ENCODE measurements at regions not wholly inside any gene's neighbourhood (a gene's known extent, or its start where the extent isn't known, plus 50 kb on each side); places are given as distances from the start of the nearest gene placed in this dataset.

GRCh38 chr7:156074982-156075615, 262.8 kb upstream of the SHH start:
- TF ChIP-seq, protein P1, sequence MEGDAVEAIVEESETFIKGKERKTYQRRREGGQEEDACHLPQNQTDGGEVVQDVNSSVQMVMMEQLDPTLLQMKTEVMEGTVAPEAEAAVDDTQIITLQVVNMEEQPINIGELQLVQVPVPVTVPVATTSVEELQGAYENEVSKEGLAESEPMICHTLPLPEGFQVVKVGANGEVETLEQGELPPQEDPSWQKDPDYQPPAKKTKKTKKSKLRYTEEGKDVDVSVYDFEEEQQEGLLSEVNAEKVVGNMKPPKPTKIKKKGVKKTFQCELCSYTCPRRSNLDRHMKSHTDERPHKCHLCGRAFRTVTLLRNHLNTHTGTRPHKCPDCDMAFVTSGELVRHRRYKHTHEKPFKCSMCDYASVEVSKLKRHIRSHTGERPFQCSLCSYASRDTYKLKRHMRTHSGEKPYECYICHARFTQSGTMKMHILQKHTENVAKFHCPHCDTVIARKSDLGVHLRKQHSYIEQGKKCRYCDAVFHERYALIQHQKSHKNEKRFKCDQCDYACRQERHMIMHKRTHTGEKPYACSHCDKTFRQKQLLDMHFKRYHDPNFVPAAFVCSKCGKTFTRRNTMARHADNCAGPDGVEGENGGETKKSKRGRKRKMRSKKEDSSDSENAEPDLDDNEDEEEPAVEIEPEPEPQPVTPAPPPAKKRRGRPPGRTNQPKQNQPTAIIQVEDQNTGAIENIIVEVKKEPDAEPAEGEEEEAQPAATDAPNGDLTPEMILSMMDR (IDR thresholded peaks at IDR 0.05) = no peak
- no peaks in the 10 kb centered on the region for H3K36me3 Mint-ChIP-seq (ENCODE audit: low read depth)
- H3K27me3 Mint-ChIP-seq = no peaks in the 10 kb centered on the region
- POLR2A ChIA-PET = no interaction called here
- ATAC-seq (no peak), DNase-seq (no peak)
- intact Hi-C loops (cut with micrococcal nuclease) = no loop called here
- H3K9me3 Mint-ChIP-seq = no peaks in the 10 kb centered on the region
- no peak overlapping the region for H3K4me3 Mint-ChIP-seq
- CTCF ChIA-PET = no interaction called here
- H3K27ac Mint-ChIP-seq = no peak overlapping the region
- H3K4me1 Mint-ChIP-seq (ENCODE audit: low read depth) = no peaks in the 10 kb centered on the region

DNA sequence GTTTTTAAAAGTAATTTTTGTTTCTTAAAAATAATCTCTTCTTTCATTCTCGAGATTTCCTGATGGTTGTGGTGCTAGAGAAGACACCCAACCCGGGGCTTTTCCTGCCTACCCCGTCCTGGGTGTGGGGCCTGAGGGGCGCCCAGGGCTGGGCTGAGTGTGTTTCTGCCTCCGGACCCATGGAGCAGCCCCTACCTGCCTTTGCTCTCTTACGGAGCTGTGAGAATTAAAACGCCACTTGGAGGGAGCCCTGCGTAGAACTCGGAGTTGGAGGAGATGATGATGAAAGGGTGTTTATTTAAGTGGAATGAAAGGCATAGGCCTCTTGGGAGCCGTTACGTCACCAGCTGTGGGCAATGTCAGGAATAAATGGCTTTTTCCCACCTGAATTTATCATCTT, 261.8 kb upstream of the SHH start:
- POLR2A ChIA-PET = no interaction called here
- Mint-ChIP-seq H3K4me1 (ENCODE audit: low read depth) (no peaks in the 10 kb centered on the region), H3K36me3 (ENCODE audit: low read depth) (no peaks in the 10 kb centered on the region), H3K9me3 (no peaks in the 10 kb centered on the region), H3K27me3 (no peaks in the 10 kb centered on the region), H3K27ac (no peak overlapping the region), H3K4me3 (no peak overlapping the region)
- TF ChIP-seq, protein P1 (IDR thresholded peaks at IDR 0.05) = no peak
- intact Hi-C loops (cut with micrococcal nuclease) = no loop called here
- no peak for DNase-seq
- CTCF ChIA-PET = interaction anchor here (0.9 kb wide), 1 partner anchor 8 kb away, joined by 3 read pairs; no protein-coding TSS in a partner anchor
- no peak for ATAC-seq

GRCh38 chr7:156073366-156074052, 261.2 kb upstream of the SHH start:
- ATAC-seq (no peak), DNase-seq (no peak)
- H3K4me3 Mint-ChIP-seq = no peak overlapping the region
- no peaks in the 10 kb centered on the region for H3K36me3 Mint-ChIP-seq (ENCODE audit: low read depth)
- CTCF ChIA-PET = interaction anchor here (0.9 kb wide), 1 partner anchor 8 kb away, joined by 3 read pairs; no protein-coding TSS in a partner anchor
- intact Hi-C loops (cut with micrococcal nuclease) = no loop called here
- POLR2A ChIA-PET = interaction anchor here (0.6 kb wide), 1 partner anchor 13 kb away, joined by 3 read pairs; no protein-coding TSS in a partner anchor
- H3K27ac Mint-ChIP-seq = no peak overlapping the region
- TF ChIP-seq, protein P1 (IDR thresholded peaks at IDR 0.05) = no peak
- H3K4me1 Mint-ChIP-seq (ENCODE audit: low read depth) = no peaks in the 10 kb centered on the region
- no peaks in the 10 kb centered on the region for H3K9me3 Mint-ChIP-seq
- no peaks in the 10 kb centered on the region for H3K27me3 Mint-ChIP-seq

DNA sequence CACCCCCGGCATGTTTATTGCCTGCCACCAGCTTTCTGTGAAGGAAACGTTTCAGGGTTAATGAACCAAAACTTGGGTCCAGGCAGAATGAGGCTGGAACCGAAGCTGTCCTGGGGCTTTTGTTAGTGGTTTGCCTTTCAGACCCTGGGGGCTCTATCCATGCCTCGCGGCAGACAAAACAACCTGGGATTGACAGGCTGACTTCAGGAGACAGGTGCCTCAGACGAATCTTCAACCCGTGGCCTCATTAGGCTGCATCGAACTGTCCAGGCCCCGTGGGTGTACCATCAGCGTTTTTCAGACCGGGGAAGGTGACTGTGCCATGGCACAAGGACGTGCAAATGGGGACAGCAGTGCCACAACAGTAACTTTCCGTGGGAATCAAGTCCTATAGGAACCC, 259.3 kb upstream of the SHH start:
- DNase-seq = no peak
- no peaks in the 10 kb centered on the region for H3K9me3 Mint-ChIP-seq
- no peak for ATAC-seq
- no peaks in the 10 kb centered on the region for H3K4me1 Mint-ChIP-seq (ENCODE audit: low read depth)
- peaks cover 3% of the 10 kb centered on the region for H3K27me3 Mint-ChIP-seq
- TF ChIP-seq, protein P1 (IDR thresholded peaks at IDR 0.05) = no peak
- H3K36me3 Mint-ChIP-seq (ENCODE audit: low read depth) = no peaks in the 10 kb centered on the region
- H3K27ac Mint-ChIP-seq = no peak overlapping the region
- H3K4me3 Mint-ChIP-seq = no peak overlapping the region
- CTCF ChIA-PET = no interaction called here
- POLR2A ChIA-PET = no interaction called here
- intact Hi-C loops (cut with micrococcal nuclease) = no loop called here

DNA sequence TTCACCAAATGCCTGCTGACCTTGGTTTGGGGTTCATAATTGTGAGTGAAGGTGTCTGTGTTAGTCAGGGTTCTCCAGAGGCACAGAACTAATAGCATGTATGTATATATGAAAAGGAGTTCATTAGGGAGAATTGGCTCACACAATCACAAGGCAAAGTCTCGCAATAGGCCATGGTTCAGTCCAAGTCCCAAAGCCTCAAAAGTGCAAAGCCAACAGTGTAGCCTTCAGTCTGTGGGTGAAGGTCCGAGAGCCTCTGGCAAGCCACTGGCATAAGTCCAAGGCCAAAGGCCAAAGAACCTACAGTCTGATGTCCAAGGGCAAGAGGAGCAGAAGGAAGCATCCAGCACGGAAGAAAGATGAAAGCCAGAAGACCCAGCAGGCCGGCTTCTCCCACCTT, 257.6 kb upstream of the SHH start:
- ChIA-PET CTCF (no interaction called here), POLR2A (no interaction called here)
- DNase-seq = no peak
- no peak overlapping the region for H3K4me3 Mint-ChIP-seq
- TF ChIP-seq, protein P1 (IDR thresholded peaks at IDR 0.05) = no peak
- no peak overlapping the region for H3K27ac Mint-ChIP-seq
- H3K9me3 Mint-ChIP-seq = no peaks in the 10 kb centered on the region
- H3K27me3 Mint-ChIP-seq = peaks cover 5% of the 10 kb centered on the region
- peaks cover under 1% of the 10 kb centered on the region for H3K4me1 Mint-ChIP-seq (ENCODE audit: low read depth)
- no peaks in the 10 kb centered on the region for H3K36me3 Mint-ChIP-seq (ENCODE audit: low read depth)
- intact Hi-C loops (cut with micrococcal nuclease) = no loop called here
- no peak for ATAC-seq
